Astrocyte of the cerebellum (primary cell): ENCODE measurements at regions not wholly inside any gene's neighbourhood (a gene's known extent, or its start where the extent isn't known, plus 50 kb on each side); places are given as distances from the start of the nearest gene placed in this dataset.

Experiments
- DNase-seq: peaks from one replicate; pipeline ENCODE4 v3.0.0-alpha.2; 2011; ENCODE audit warnings: low read depth
- H3K4me3 ChIP-seq: 2 replicates; pipeline ENCODE4 v1.5.1; 2011; ENCODE audit warnings: mild to moderate bottlenecking, low read depth, low read length, moderate library complexity
- CTCF ChIP-seq: IDR thresholded peaks from 2 replicates; pipeline ENCODE4 v1.5.1; 2012; ENCODE audit warnings: low read length, low read depth, moderate library complexity, mild to moderate bottlenecking; ENCODE audit errors: missing control alignments
- in situ Hi-C: cut with HindIII; loops from 2 replicates; pipeline ENCODE4 v1.10.0; 2017; ENCODE audit warnings: low sequenced_read_pairs

DNA sequence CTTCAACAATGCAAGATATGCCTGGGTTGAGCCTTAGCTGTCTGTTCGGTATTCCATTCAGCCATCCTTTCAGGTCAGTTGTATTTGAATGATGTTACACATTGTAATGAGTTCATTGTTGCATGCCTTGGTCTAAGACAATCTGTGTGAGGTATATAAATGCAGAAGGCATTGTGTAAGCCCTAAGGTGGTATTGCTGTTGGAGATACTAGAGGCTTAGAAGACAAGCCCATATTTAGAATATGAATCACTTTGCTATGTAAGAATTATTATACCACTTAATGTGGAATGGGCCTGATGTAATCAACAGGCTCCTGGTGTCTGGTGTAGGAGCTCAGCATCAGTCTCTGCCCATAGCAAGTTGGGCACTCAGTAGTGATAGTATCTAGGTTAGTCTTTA lies 473.4 kb upstream of the GNPDA2 start:
- no peak for TF ChIP-seq CTCF
- in situ Hi-C loops = no loop called here
- no peak for DNase-seq
- no peak overlapping the region for H3K4me3 ChIP-seq

DNA sequence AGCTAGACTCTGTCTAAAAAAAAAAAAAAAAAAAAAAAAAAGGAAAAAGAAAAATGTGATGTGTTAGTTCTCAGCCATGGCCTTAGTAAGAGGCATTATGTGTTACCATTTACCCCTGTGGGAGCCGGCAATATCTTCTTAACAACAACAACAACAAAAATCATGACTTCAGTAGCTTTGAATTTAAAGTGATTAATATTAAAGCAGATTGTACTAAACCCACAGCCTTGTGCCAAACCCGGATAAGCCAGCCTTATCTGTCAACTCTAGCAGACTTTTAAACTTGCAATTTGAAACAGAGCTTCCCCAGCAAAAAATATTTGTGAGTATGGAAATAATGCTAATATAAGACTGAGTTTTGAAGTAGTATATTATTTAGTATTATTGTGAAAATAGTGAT lies 462.1 kb upstream of the GNPDA2 start:
- TF ChIP-seq CTCF = no peak
- H3K4me3 ChIP-seq = no peak overlapping the region
- no peak for DNase-seq
- in situ Hi-C loops = no loop called here

- no peak for DNase-seq
- in situ Hi-C loops = no loop called here
- no peak overlapping the region for H3K4me3 ChIP-seq
- no peak for TF ChIP-seq CTCF
Measured at GRCh38 chr4:45186249-45186648, 459.9 kb upstream of the GNPDA2 start.

- H3K4me3 ChIP-seq = no peak overlapping the region
- DNase-seq = no peak
- TF ChIP-seq CTCF = no peak
- in situ Hi-C loops = no loop called here
Measured at GRCh38 chr4:45183905-45184304, 457.5 kb upstream of the GNPDA2 start.

- TF ChIP-seq CTCF = no peak
- no peak for DNase-seq
- no peak overlapping the region for H3K4me3 ChIP-seq
- in situ Hi-C loops = no loop called here
Measured at GRCh38 chr4:45172636-45173035, 446.3 kb upstream of the GNPDA2 start.

- no peak for DNase-seq
- TF ChIP-seq CTCF = no peak
- H3K4me3 ChIP-seq = no peak overlapping the region
- in situ Hi-C loops = no loop called here
Measured at GRCh38 chr4:45160951-45161350, 434.6 kb upstream of the GNPDA2 start.
